ENCODE measurements at regions not wholly inside any gene's neighbourhood (a gene's known extent, or its start where the extent isn't known, plus 50 kb on each side); places are given as distances from the start of the nearest gene placed in this dataset.

- Histone ChIP-seq H4K5ac (ENCODE audit: insufficient read length, low read depth, low read length) (no peak overlapping the region), H3K14ac (ENCODE audit: insufficient read length) (no peak overlapping the region), H4K8ac (ENCODE audit: extremely low read depth, insufficient read depth, low read length) (no peak overlapping the region), H3K56ac (replicated peaks; ENCODE audit: insufficient read length, low read depth, low read length) (no peak overlapping the region), H2BK120ac (replicated peaks; ENCODE audit: low read depth, low read length) (no peak overlapping the region), H3K4ac (replicated peaks; ENCODE audit: insufficient read length, low read depth, low read length) (no peak overlapping the region), H3K4me1 (replicated peaks in 1 of 4; ENCODE audit: control insufficient read depth in 3 of 4, insufficient read depth in 4 of 4, low read length in 3 of 4) (no peaks in the 10 kb centered on the region), H3K23ac (ENCODE audit: insufficient read length) (no peak overlapping the region), H3K4me2 (ENCODE audit: insufficient read depth in 1 of 2, low read depth in 2 of 2, low read length in 2 of 2) (no peak overlapping the region), H2AFZ (ENCODE audit: low read length) (no peak overlapping the region), H4K91ac (replicated peaks; ENCODE audit: insufficient read length, low read length) (no peak overlapping the region), H2AK5ac (ENCODE audit: low read depth, low read length) (no peak overlapping the region), H3K36me3 (ENCODE audit: control insufficient read depth in 2 of 4, insufficient read depth in 4 of 4, low read length in 3 of 4) (no peaks in the 10 kb centered on the region), H3K79me2 (ENCODE audit: control insufficient read depth in 1 of 2, insufficient read depth in 2 of 2, low read length in 2 of 2) (peaks cover 0 to 9% of the 10 kb centered on the region in 2 experiments; a peak in 1 of 4 replicates), H2BK12ac (ENCODE audit: low read depth, low read length) (no peak overlapping the region), H4K20me1 (replicated peaks in 1 of 2; ENCODE audit: control insufficient read depth in 1 of 2, insufficient read depth in 2 of 2, low read length in 2 of 2) (no peaks in the 10 kb centered on the region), H2BK5ac (ENCODE audit: low read depth, low read length) (no peak overlapping the region), H3K18ac (ENCODE audit: extremely low read depth, low read length) (no peak overlapping the region), H3K9me3 (ENCODE audit: insufficient read depth in 2 of 2, low read depth in 1 of 2, low read length in 1 of 2) (no peaks in the 10 kb centered on the region), H3K79me1 (ENCODE audit: low read depth, low read length) (peaks cover 3% of the 10 kb centered on the region; the same call in 1 of the 2 replicates), H3K27me3 (replicated peaks in 1 of 4; ENCODE audit: control insufficient read depth in 3 of 4, extremely low read depth in 1 of 4, insufficient read depth in 3 of 4, low read length in 3 of 4) (no peaks in the 10 kb centered on the region), H2BK15ac (ENCODE audit: low read length) (no peak overlapping the region), H3K23me2 (ENCODE audit: low read depth, low read length) (no peaks in the 10 kb centered on the region), H3K4me3 (ENCODE audit: extremely low read depth in 1 of 4, insufficient read depth in 2 of 4, low read depth in 3 of 4, low read length in 4 of 4) (no peak overlapping the region), H2BK20ac (ENCODE audit: low read length) (no peak overlapping the region), H3K9ac (replicated peaks in 1 of 4; ENCODE audit: extremely low read depth in 1 of 4, low read depth in 3 of 4, low read length in 3 of 4) (no peak overlapping the region), H3K27ac (ENCODE audit: low read depth, low read length) (no peak overlapping the region)
- ChIA-PET CTCF (ENCODE audit: partially characterized antibody) (no interaction called here), POLR2A (ENCODE audit: partially characterized antibody) (no interaction called here)
- DNase-seq (ENCODE audit: low read depth in 1 of 2, low spot score in 2 of 2) (no peak), FAIRE-seq (no peak)
- 97% methylated on average over 5 of the region's 5 CpGs; no CpG with 5 or more reads in 1 of the 2 experiments for WGBS, 2 experiments (ENCODE audit: extremely low coverage in 1 of 2, insufficient coverage in 1 of 2, insufficient read length in 1 of 2, insufficient replicate concordance in 2 of 2, low coverage in 1 of 2, low lambda C conversion rate in 2 of 2, missing lambda C conversion rate in 1 of 2)
- TF ChIP-seq EGR1 (IDR thresholded peaks at IDR 0.05; ENCODE audit: borderline replicate concordance, low read depth, low read length) (no peak), HDAC6 (IDR thresholded peaks at IDR 0.05; ENCODE audit: low read depth, low read length) (no peak), NANOG (IDR thresholded peaks at IDR 0.05; ENCODE audit: insufficient read depth, low read depth, low read length, poor library complexity, severe bottlenecking) (no peak), RBBP5 (IDR thresholded peaks at IDR 0.05; ENCODE audit: borderline replicate concordance, low read depth, low read length) (no peak)
- TF ChIP-seq, protein P1, sequence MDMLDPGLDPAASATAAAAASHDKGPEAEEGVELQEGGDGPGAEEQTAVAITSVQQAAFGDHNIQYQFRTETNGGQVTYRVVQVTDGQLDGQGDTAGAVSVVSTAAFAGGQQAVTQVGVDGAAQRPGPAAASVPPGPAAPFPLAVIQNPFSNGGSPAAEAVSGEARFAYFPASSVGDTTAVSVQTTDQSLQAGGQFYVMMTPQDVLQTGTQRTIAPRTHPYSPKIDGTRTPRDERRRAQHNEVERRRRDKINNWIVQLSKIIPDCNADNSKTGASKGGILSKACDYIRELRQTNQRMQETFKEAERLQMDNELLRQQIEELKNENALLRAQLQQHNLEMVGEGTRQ (IDR thresholded peaks at IDR 0.05; ENCODE audit: low read length): no peak
Observed at GRCh38 chr12:125461831-125462230, 396.6 kb downstream of the AACS start.
